ENCODE measurements at regions not wholly inside any gene's neighbourhood (a gene's known extent, or its start where the extent isn't known, plus 50 kb on each side); places are given as distances from the start of the nearest gene placed in this dataset.

DNA sequence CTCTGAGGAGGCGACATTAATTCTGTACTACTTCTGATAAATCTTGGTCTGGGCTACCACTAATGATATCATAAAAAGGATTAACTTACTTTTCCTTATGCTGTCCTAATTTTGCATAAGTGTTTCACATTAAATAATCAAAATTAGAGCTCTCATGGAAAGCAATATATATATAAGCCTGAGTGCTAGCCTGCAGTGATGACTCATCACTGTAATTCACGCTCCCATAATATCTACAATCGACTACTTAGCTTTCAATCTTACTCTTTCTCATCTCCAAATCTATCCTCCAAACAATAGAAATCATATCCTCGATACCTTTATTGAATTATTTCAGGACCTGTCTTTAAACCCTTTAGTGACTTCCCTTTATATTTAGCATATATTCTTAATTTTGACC, 701.3 kb downstream of the RERGL start:
- no peaks in the 10 kb centered on the region for H3K9me2 ChIP-seq (replicated peaks; ENCODE audit: low read depth, low read length)
- no peaks in the 10 kb centered on the region for H3K27me3 ChIP-seq (ENCODE audit: insufficient read depth, low read length, poor library complexity, severe bottlenecking)
- no peaks in the 10 kb centered on the region for H3F3A ChIP-seq (ENCODE audit: low read depth)
- H3K4me2 ChIP-seq (ENCODE audit: low read depth, low read length, poor library complexity, severe bottlenecking): no peak overlapping the region
- no peaks in the 10 kb centered on the region for H3K4me1 ChIP-seq (ENCODE audit: insufficient read depth, low read length, poor library complexity, severe bottlenecking)
- H3K9me3 ChIP-seq (ENCODE audit: insufficient read depth, low read depth, low read length): no peaks in the 10 kb centered on the region
- no peak for TF ChIP-seq EZH2phosphoT487 (IDR thresholded peaks at IDR 0.05; ENCODE audit: borderline replicate concordance)
- TF ChIP-seq, protein P1, sequence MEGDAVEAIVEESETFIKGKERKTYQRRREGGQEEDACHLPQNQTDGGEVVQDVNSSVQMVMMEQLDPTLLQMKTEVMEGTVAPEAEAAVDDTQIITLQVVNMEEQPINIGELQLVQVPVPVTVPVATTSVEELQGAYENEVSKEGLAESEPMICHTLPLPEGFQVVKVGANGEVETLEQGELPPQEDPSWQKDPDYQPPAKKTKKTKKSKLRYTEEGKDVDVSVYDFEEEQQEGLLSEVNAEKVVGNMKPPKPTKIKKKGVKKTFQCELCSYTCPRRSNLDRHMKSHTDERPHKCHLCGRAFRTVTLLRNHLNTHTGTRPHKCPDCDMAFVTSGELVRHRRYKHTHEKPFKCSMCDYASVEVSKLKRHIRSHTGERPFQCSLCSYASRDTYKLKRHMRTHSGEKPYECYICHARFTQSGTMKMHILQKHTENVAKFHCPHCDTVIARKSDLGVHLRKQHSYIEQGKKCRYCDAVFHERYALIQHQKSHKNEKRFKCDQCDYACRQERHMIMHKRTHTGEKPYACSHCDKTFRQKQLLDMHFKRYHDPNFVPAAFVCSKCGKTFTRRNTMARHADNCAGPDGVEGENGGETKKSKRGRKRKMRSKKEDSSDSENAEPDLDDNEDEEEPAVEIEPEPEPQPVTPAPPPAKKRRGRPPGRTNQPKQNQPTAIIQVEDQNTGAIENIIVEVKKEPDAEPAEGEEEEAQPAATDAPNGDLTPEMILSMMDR (conservative IDR thresholded peaks at IDR 0.05; ENCODE audit: low read length): no peak
- no peak overlapping the region for H2AFZ ChIP-seq (ENCODE audit: low read length)
- H3K36me3 ChIP-seq (ENCODE audit: insufficient read depth, low read length): no peaks in the 10 kb centered on the region
- H3K79me2 ChIP-seq (ENCODE audit: insufficient read depth, low read length): no peaks in the 10 kb centered on the region
- no peak overlapping the region for H3K9ac ChIP-seq (ENCODE audit: low read depth, low read length, poor library complexity, severe bottlenecking)
- H4K20me1 ChIP-seq (ENCODE audit: insufficient read depth, low read length, poor library complexity, severe bottlenecking): no peaks in the 10 kb centered on the region
- no peak overlapping the region for H3K4me3 ChIP-seq (ENCODE audit: low read length, poor library complexity, severe bottlenecking)

DNA sequence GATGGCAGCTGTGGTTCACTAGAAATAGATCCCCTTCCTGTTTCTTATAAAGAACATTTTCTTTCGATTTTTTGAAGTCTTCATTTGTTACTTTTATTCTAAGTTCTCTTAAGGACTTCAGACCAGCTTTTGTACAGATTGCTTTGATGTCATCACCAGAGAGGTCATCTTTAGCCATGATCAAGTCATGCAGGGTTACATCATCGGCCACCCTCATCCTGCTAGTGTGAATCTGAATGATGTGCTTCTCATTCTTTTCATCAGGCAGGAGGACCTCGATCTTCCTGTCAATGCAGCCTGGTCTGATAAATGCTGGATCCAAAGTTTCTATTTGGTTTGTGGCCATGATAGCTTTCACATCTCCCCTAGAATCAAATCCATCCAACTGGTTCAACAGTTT, 706.7 kb downstream of the RERGL start:
- no peak for TF ChIP-seq EZH2phosphoT487 (IDR thresholded peaks at IDR 0.05; ENCODE audit: borderline replicate concordance)
- TF ChIP-seq, protein P1 (conservative IDR thresholded peaks at IDR 0.05; ENCODE audit: low read length): no peak
- H3K9me2 ChIP-seq (replicated peaks; ENCODE audit: low read depth, low read length): no peaks in the 10 kb centered on the region
- H3K36me3 ChIP-seq (ENCODE audit: insufficient read depth, low read length): no peaks in the 10 kb centered on the region
- H3K4me3 ChIP-seq (ENCODE audit: low read length, poor library complexity, severe bottlenecking): no peak overlapping the region
- H3K27me3 ChIP-seq (ENCODE audit: insufficient read depth, low read length, poor library complexity, severe bottlenecking): no peaks in the 10 kb centered on the region
- H4K20me1 ChIP-seq (ENCODE audit: insufficient read depth, low read length, poor library complexity, severe bottlenecking): no peaks in the 10 kb centered on the region
- H3K79me2 ChIP-seq (ENCODE audit: insufficient read depth, low read length): no peaks in the 10 kb centered on the region
- H3K4me1 ChIP-seq (ENCODE audit: insufficient read depth, low read length, poor library complexity, severe bottlenecking): no peaks in the 10 kb centered on the region
- H3K9ac ChIP-seq (ENCODE audit: low read depth, low read length, poor library complexity, severe bottlenecking): no peak overlapping the region
- H2AFZ ChIP-seq (ENCODE audit: low read length): no peak overlapping the region
- H3K9me3 ChIP-seq (ENCODE audit: insufficient read depth, low read depth, low read length): no peaks in the 10 kb centered on the region
- H3F3A ChIP-seq (ENCODE audit: low read depth): no peaks in the 10 kb centered on the region
- H3K4me2 ChIP-seq (ENCODE audit: low read depth, low read length, poor library complexity, severe bottlenecking): no peak overlapping the region

DNA sequence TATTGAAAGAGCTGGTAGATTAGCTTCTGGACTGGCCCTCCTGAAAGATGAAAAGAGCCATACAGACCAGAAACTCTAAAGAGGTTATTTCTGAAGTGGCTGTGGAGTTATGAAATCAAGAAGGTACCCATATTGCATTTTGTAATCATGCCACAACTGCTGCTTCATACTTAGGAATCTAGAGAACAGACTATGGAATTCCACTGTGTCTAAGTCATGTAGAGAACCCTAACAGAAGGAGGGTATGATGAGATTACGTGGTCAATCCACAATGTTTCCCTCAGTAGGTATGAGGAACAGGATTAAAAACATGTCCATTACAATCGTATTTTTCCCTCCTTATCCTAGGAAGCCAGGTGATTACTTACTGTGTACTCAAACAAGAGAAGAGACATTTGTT, 708.8 kb downstream of the RERGL start:
- no peaks in the 10 kb centered on the region for H3K79me2 ChIP-seq (ENCODE audit: insufficient read depth, low read length)
- no peak overlapping the region for H3K4me2 ChIP-seq (ENCODE audit: low read depth, low read length, poor library complexity, severe bottlenecking)
- no peak overlapping the region for H2AFZ ChIP-seq (ENCODE audit: low read length)
- no peaks in the 10 kb centered on the region for H3K9me3 ChIP-seq (ENCODE audit: insufficient read depth, low read depth, low read length)
- no peak overlapping the region for H3K4me3 ChIP-seq (ENCODE audit: low read length, poor library complexity, severe bottlenecking)
- no peaks in the 10 kb centered on the region for H3K4me1 ChIP-seq (ENCODE audit: insufficient read depth, low read length, poor library complexity, severe bottlenecking)
- H3F3A ChIP-seq (ENCODE audit: low read depth): no peaks in the 10 kb centered on the region
- no peak overlapping the region for H3K9ac ChIP-seq (ENCODE audit: low read depth, low read length, poor library complexity, severe bottlenecking)
- no peaks in the 10 kb centered on the region for H4K20me1 ChIP-seq (ENCODE audit: insufficient read depth, low read length, poor library complexity, severe bottlenecking)
- TF ChIP-seq, protein P1 (conservative IDR thresholded peaks at IDR 0.05; ENCODE audit: low read length): no peak
- TF ChIP-seq EZH2phosphoT487 (IDR thresholded peaks at IDR 0.05; ENCODE audit: borderline replicate concordance): no peak
- no peaks in the 10 kb centered on the region for H3K36me3 ChIP-seq (ENCODE audit: insufficient read depth, low read length)
- no peaks in the 10 kb centered on the region for H3K27me3 ChIP-seq (ENCODE audit: insufficient read depth, low read length, poor library complexity, severe bottlenecking)
- no peaks in the 10 kb centered on the region for H3K9me2 ChIP-seq (replicated peaks; ENCODE audit: low read depth, low read length)
